Liver (tissue), 7 donors: ENCODE measurements at regions not wholly inside any gene's neighbourhood (a gene's known extent, or its start where the extent isn't known, plus 50 kb on each side); places are given as distances from the start of the nearest gene placed in this dataset.

Experiments used
- DNase-seq: peaks from one replicate; pipeline ENCODE4 v3.0.0-alpha.2; 2017; ENCODE audit warnings: low spot score
- H3K27ac ChIP-seq, 2 donors: one replicate each; pipeline ENCODE4 v1.7.0; 2013; ENCODE audit warnings: inconsistent platforms in 2 of 2, low read length in 2 of 2, control low read depth in 1 of 2, low read depth in 1 of 2, mild to moderate bottlenecking in 1 of 2
- H3K27me3 ChIP-seq, 4 donors: one replicate each; pipeline versions ENCODE4 v1.6.1 to v1.7.0; 2013; ENCODE audit warnings: low read length in 3 of 4, inconsistent platforms in 1 of 4, mild to moderate bottlenecking in 1 of 4, moderate library complexity in 1 of 4; ENCODE audit not compliant: control insufficient read depth in 4 of 4, insufficient read depth in 4 of 4
- H3K36me3 ChIP-seq, 4 donors: one replicate each; pipeline versions ENCODE4 v1.6.1 to v1.7.0; 2013; ENCODE audit warnings: low read length in 3 of 4, mild to moderate bottlenecking in 3 of 4, low read depth in 1 of 4, moderate library complexity in 1 of 4; ENCODE audit not compliant: control insufficient read depth in 4 of 4, insufficient read depth in 3 of 4
- H3K4me1 ChIP-seq, 4 donors: one replicate each; pipeline versions ENCODE4 v1.6.1 to v1.7.0; 2013; ENCODE audit warnings: low read length in 3 of 4, mild to moderate bottlenecking in 3 of 4, moderate library complexity in 1 of 4; ENCODE audit not compliant: control insufficient read depth in 4 of 4, insufficient read depth in 4 of 4
- H3K4me3 ChIP-seq, 3 donors: one replicate each; pipeline versions ENCODE4 v1.6.1 to v1.7.0; 2013; ENCODE audit warnings: low read length in 3 of 3, control low read depth in 1 of 3, low read depth in 1 of 3, mild to moderate bottlenecking in 1 of 3
- H3K9ac ChIP-seq, 2 donors: one replicate each; pipeline ENCODE4 v1.7.0; 2013; ENCODE audit warnings: low read length in 2 of 2, mild to moderate bottlenecking in 2 of 2, moderate library complexity in 2 of 2, control low read depth in 1 of 2, low read depth in 1 of 2
- H3K9me3 ChIP-seq, 4 donors: one replicate each; pipeline versions ENCODE4 v1.6.1 to v1.7.0; 2013; ENCODE audit warnings: low read length in 3 of 4; ENCODE audit not compliant: control insufficient read depth in 4 of 4
- FOXA2 ChIP-seq: IDR thresholded peaks from 2 replicates; pipeline ENCODE4 v1.6.1; 2016; ENCODE audit warnings: antibody characterized with exemption
- GABPA ChIP-seq, 2 donors: IDR thresholded peaks in 1 of 2; conservative IDR thresholded peaks in 1 of 2; 2 replicates each; pipeline ENCODE4 v1.6.1; 2016; ENCODE audit warnings: antibody characterized with exemption in 2 of 2, mild to moderate bottlenecking in 1 of 2, moderate library complexity in 1 of 2
- HNF4G ChIP-seq: IDR thresholded peaks from 2 replicates; pipeline ENCODE4 v1.6.1; 2016; ENCODE audit warnings: antibody characterized with exemption
- JUND ChIP-seq, 2 donors: IDR thresholded peaks; 2 replicates each; pipeline ENCODE4 v1.6.1; 2016; ENCODE audit warnings: antibody characterized with exemption in 2 of 2
- NR2F2 ChIP-seq: IDR thresholded peaks from 2 replicates; pipeline ENCODE4 v1.6.1; 2016; ENCODE audit warnings: antibody characterized with exemption
- RAD21 ChIP-seq, 2 donors: IDR thresholded peaks; 2 replicates each; pipeline ENCODE4 v1.6.1; 2016; ENCODE audit warnings: antibody characterized with exemption in 2 of 2, mild to moderate bottlenecking in 2 of 2
- RXRA ChIP-seq, 2 donors: IDR thresholded peaks; 2 replicates each; pipeline ENCODE4 v1.6.1; 2017 to 2018; ENCODE audit warnings: antibody characterized with exemption in 2 of 2, mild to moderate bottlenecking in 1 of 2
- TAF1 ChIP-seq: conservative IDR thresholded peaks from 2 replicates; pipeline ENCODE4 v1.6.1; 2016; ENCODE audit warnings: antibody characterized with exemption, mild to moderate bottlenecking
- YY1 ChIP-seq: IDR thresholded peaks from 2 replicates; pipeline ENCODE4 v1.6.1; 2016; ENCODE audit warnings: antibody characterized with exemption, mild to moderate bottlenecking
- WGBS: extraction: QIAGEN DNeasy Blood & Tissue Kit; methylation state at CpG from one replicate; pipeline ENCODE4 v1.1.7; 2013; 5-methylcytosine and 5-hydroxymethylcytosine counted together
- TF ChIP-seq, protein P1 (sequence below): IDR thresholded peaks from 2 replicates; pipeline ENCODE4 v1.6.1; 2016; ENCODE audit warnings: antibody characterized with exemption
- donor health status: healthy.
- donor health status: healthy.
- donor health status: healthy.
- donor health status: healthy.

- no peak for DNase-seq
- Histone ChIP-seq H3K27ac (no peak overlapping the region), H3K9ac (no peak overlapping the region), H3K9me3 (no peaks in the 10 kb centered on the region), H3K4me3 (no peak overlapping the region), H3K36me3 (no peaks in the 10 kb centered on the region), H3K4me1 (no peaks in the 10 kb centered on the region), H3K27me3 (peaks cover 0 to 6% (median 0%) of the 10 kb centered on the region in 4 donors)
- WGBS, result 68% methylated on average over 6 of the region's 6 CpGs
- TF ChIP-seq RAD21 (IDR thresholded peaks at IDR 0.05), result no peak
- no peak for TF ChIP-seq FOXA2
Measured at GRCh38 chr22:49373289-49373666, 454.4 kb downstream of the BRD1 start.

GRCh38 chr22:49372530-49373288 lies 455.0 kb downstream of the BRD1 start:
- Histone ChIP-seq H3K27ac (no peak overlapping the region), H3K9ac (no peak overlapping the region), H3K9me3 (no peaks in the 10 kb centered on the region), H3K36me3 (no peaks in the 10 kb centered on the region), H3K27me3 (peaks cover 0 to 2% (median 0%) of the 10 kb centered on the region in 4 donors), H3K4me1 (no peaks in the 10 kb centered on the region), H3K4me3 (no peak overlapping the region)
- TF ChIP-seq RAD21 (IDR thresholded peaks at IDR 0.05) (no peak), TAF1 (no peak), RXRA (IDR thresholded peaks at IDR 0.05) (no peak), JUND (IDR thresholded peaks at IDR 0.05) (no peak), YY1 (no peak), FOXA2 (no peak), HNF4G (no peak)
- TF ChIP-seq, protein P1, sequence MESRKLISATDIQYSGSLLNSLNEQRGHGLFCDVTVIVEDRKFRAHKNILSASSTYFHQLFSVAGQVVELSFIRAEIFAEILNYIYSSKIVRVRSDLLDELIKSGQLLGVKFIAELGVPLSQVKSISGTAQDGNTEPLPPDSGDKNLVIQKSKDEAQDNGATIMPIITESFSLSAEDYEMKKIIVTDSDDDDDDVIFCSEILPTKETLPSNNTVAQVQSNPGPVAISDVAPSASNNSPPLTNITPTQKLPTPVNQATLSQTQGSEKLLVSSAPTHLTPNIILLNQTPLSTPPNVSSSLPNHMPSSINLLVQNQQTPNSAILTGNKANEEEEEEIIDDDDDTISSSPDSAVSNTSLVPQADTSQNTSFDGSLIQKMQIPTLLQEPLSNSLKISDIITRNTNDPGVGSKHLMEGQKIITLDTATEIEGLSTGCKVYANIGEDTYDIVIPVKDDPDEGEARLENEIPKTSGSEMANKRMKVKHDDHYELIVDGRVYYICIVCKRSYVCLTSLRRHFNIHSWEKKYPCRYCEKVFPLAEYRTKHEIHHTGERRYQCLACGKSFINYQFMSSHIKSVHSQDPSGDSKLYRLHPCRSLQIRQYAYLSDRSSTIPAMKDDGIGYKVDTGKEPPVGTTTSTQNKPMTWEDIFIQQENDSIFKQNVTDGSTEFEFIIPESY, result no peak
- 47% methylated on average over 20 of the region's 20 CpGs for WGBS
- no peak for DNase-seq

DNA sequence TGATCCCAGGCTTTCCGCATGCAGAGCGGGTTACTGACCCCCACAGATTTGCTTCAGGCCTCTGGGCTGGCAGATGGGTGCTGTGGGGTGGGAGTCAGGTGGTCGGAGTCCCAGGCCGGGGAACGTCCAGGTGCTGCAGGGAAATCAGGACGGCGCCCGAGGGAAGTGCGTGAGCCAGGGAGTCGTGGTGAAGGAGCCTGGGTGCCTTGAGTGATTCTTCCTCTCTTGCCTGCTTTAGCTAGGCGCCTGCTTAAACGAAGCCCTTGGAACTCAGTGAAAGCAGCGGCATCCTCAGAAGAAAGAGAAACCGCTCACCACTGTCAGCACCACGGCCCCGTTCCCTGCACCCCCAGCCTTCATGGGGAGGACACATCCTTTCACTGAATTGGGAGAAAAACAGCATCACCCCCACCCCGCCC lies 455.6 kb downstream of the BRD1 start:
- Histone ChIP-seq H3K4me1 (no peaks in the 10 kb centered on the region), H3K9ac (no peak overlapping the region), H3K27me3 (peaks cover 0 to 2% (median 0%) of the 10 kb centered on the region in 4 donors), H3K27ac (no peak overlapping the region), H3K9me3 (no peaks in the 10 kb centered on the region), H3K4me3 (no peak overlapping the region), H3K36me3 (no peaks in the 10 kb centered on the region)
- DNase-seq, result no peak
- TF ChIP-seq GABPA (IDR thresholded peaks at IDR 0.05 in 1 of 2, conservative IDR thresholded peaks at IDR 0.05 in 1 of 2), result no peak
- TF ChIP-seq, protein P1, result no peak
- TF ChIP-seq NR2F2, result no peak
- TF ChIP-seq TAF1, result no peak
- WGBS, result 74% methylated on average over 17 of the region's 17 CpGs
